ENCODE measurements at regions not wholly inside any gene's neighbourhood (a gene's known extent, or its start where the extent isn't known, plus 50 kb on each side); places are given as distances from the start of the nearest gene placed in this dataset.

DNA sequence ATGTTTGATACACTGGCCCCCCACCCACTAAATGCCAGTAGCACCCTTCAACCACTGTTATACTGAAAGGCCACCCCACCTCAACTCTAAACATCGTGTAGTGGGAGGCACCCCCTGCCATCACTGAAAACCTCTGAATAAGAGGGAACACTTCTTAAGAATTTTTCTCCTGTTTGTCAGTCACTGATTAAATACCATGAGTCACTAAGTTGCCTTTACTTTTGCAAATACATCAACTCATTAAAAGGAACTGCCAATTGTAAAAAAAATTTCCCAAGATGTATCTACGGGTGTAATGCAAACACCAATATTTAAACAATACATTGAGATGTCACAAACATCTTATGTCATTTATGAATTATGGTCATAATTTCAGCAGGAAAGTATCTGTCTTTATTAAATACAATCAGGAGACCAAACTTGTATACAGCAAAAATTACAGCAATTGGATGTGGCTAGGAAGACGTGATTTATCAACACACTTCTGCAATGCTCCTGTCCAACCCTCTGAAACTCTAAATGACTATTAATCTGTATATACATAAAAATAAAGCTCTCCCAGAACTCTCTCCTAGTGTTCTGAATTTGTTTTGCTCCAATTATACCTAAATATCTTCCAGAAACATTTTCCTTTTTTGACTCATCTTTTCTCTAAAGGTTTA lies 144.1 kb upstream of the STK17B start:
- TF ChIP-seq, protein P1, sequence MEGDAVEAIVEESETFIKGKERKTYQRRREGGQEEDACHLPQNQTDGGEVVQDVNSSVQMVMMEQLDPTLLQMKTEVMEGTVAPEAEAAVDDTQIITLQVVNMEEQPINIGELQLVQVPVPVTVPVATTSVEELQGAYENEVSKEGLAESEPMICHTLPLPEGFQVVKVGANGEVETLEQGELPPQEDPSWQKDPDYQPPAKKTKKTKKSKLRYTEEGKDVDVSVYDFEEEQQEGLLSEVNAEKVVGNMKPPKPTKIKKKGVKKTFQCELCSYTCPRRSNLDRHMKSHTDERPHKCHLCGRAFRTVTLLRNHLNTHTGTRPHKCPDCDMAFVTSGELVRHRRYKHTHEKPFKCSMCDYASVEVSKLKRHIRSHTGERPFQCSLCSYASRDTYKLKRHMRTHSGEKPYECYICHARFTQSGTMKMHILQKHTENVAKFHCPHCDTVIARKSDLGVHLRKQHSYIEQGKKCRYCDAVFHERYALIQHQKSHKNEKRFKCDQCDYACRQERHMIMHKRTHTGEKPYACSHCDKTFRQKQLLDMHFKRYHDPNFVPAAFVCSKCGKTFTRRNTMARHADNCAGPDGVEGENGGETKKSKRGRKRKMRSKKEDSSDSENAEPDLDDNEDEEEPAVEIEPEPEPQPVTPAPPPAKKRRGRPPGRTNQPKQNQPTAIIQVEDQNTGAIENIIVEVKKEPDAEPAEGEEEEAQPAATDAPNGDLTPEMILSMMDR (IDR thresholded peaks at IDR 0.05; ENCODE audit: low read depth, low read length), result no peak
- in situ Hi-C loops (cut with HindIII; ENCODE audit: low sequenced_read_pairs), result no loop called here
- H3K4me3 ChIP-seq (ENCODE audit: low read depth, low read length), result no peak overlapping the region

DNA sequence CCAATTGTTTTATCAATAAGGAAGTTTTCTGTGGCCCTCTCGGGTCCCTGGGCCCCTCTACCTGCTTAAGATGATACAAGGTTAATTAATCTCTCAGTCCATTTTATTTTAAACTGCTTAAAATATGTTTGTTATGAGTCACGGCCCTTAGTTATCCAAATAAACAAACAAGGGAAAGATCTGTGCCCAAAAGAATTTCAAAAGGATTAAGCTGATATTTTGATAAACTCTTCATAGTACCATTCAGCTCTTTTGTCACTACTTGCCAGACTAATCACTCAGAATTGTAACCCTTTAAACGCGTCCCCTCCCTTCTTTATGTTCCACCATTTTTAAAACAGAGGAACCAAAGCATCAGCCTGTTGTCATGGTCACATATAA lies 144.7 kb upstream of the STK17B start:
- no peak for DNase-seq (ENCODE audit: low read depth, low spot score)
- TF ChIP-seq, protein P1 (IDR thresholded peaks at IDR 0.05; ENCODE audit: low read depth, low read length), result no peak
- in situ Hi-C loops (cut with HindIII; ENCODE audit: low sequenced_read_pairs), result no loop called here
- H3K4me3 ChIP-seq (ENCODE audit: low read depth, low read length), result no peak overlapping the region

More for the DNA sequence above, 144.1 kb upstream of the STK17B start:
- peak; percentile 46 for DNase-seq (ENCODE audit: low read depth, low spot score)

DNA sequence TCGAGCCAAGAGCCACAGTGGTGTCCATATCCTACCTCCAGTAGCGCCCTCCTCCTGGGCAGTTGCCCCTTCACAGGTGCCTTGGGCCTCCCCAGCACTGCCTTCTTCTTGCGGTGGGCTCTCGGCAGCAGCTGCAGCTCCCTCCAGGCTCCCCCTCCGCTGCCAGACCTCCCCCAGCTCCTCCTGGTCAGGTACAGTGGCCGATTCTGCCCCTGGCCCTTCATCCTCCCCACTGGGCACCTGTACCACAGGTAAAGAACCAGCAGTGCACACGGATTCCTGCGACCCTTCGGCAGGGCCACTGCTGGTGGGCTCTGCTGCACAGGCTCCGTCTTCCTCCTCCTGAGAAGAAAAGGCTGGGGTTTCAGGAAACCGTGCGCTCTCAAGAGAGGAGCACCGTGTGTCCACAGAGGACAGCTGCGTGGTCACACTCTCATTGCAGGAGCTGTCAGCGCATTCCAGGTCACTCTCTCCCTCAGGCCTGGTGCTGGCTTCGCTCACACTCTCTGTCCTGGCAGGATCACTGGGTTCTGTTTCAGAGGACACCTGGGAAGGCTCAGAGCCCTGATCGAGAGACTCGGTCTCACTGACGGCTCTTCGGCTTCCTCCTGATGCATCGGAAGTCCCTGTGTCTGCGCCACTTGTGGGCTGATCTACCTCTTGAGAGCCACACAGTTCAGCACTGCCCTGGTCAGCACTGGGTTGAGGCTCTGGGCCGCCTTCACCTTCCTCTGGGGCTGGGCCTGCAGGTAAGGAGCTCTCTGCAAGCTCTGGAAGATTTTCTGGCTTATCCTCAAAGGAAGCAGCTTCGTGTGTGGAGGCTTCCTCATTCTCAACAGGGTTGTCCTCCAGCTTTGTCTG lies 147.4 kb upstream of the STK17B start:
- H3K4me3 ChIP-seq (ENCODE audit: low read depth, low read length), result no peak overlapping the region
- in situ Hi-C loops (cut with HindIII; ENCODE audit: low sequenced_read_pairs), result no loop called here
- DNase-seq (ENCODE audit: low read depth, low spot score), result no peak
- TF ChIP-seq, protein P1 (IDR thresholded peaks at IDR 0.05; ENCODE audit: low read depth, low read length), result no peak

DNA sequence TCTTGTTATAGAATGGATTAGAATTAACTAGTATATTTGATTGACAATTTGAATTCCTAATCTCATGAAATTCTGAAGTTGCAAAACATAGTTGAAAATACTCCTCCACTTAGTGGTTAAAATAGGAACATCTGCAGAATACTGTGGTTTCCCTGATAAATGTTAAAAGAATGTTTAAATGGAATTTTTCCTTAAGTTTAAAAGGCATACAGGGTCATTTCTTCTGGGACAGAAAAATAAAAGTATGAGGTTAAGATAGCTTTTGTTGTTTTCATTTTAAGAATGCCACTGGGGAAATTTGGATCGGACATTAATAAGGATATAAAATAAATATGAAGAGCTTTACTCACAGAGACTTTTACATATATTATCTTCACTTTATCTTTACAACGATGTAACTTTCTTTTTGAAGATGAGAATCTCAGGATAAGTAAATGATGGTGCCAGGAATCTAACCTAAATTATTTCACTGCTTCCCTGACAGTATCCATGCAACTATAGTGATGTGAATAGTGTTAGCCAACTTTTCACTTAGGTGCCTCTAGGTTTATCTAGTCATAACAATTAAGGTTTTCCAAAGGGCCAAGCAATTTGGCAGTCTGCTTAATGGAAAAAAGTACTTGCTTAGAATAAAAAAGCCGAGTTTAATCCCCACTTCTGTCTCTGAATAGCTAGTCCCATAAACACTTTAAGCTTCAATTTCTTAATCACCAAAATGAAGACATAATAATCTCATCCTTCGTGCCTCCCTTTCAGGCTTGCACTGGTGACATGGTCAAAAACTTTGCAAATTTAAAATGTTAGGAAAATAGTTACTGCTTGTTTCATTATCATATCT lies 151.8 kb upstream of the STK17B start:
- no peak overlapping the region for H3K4me3 ChIP-seq (ENCODE audit: low read depth, low read length)
- TF ChIP-seq, protein P1 (IDR thresholded peaks at IDR 0.05; ENCODE audit: low read depth, low read length), result no peak
- peak; percentile 65 for DNase-seq (ENCODE audit: low read depth, low spot score)
- in situ Hi-C loops (cut with HindIII; ENCODE audit: low sequenced_read_pairs), result no loop called here

DNA sequence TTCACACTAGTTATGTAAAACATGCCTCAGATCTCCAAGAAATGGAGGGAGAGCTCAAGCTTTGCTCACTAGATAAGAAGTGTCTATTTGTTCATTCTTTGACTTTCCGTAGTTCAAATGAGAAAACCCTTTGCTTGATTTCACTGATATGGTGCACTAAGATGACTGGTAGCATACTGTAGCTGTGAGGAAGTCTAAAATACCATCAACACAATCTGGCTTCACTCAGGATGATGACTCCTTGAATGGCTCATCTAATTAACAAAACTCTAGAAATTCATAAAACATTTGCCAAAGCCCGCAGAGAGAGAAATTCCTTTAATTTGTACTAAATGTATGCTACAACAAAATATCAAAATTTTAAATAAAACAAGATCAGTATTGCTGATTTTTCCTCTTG lies 152.8 kb upstream of the STK17B start:
- H3K4me3 ChIP-seq (ENCODE audit: low read depth, low read length), result no peak overlapping the region
- no peak for DNase-seq (ENCODE audit: low read depth, low spot score)
- TF ChIP-seq, protein P1 (IDR thresholded peaks at IDR 0.05; ENCODE audit: low read depth, low read length), result no peak
- in situ Hi-C loops (cut with HindIII; ENCODE audit: low sequenced_read_pairs), result no loop called here

DNA sequence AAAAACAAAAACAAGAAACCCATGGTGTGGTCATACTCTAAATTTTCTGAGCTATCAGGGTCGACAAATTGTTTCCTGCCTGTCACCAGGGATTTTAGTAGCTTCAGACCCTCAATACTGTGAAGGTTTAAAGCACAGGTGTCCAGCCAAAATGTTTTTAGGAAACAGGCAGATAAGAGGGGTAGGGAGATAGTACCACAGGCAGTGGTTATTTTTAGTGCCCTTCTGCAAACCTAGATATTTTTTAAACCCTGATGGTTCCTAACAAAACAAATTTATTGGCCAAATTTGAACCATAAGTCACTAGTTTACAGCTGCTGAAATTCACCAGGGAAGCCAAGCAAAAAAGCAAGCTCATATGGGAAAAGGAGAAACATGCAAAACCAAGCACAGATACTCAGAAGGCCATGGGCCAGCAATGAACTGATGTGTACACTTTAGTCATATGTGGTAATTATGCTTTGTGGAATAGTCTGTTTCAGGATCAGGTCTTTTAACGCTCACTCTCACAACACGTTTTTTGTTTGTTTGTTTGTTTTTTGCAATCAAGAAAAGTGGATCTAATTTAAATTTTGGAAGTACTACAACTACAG lies 156.8 kb upstream of the STK17B start:
- in situ Hi-C loops (cut with HindIII; ENCODE audit: low sequenced_read_pairs), result no loop called here
- TF ChIP-seq, protein P1 (IDR thresholded peaks at IDR 0.05; ENCODE audit: low read depth, low read length), result no peak
- no peak for DNase-seq (ENCODE audit: low read depth, low spot score)

More for the DNA sequence above, 156.8 kb upstream of the STK17B start:
- no peak overlapping the region for H3K4me3 ChIP-seq (ENCODE audit: low read depth, low read length)
